SK-N-MC (cell line): ENCODE measurements at regions not wholly inside any gene's neighbourhood (a gene's known extent, or its start where the extent isn't known, plus 50 kb on each side); places are given as distances from the start of the nearest gene placed in this dataset.

ENCODE experiments used
- EZH2 ChIP-seq: fragments of 200-600 bp; sonication (generic); IDR thresholded peaks from one replicate; pipeline ENCODE4 v1.6.1; 2017; ENCODE audit warnings: antibody characterized with exemption
- FOXP2 ChIP-seq: optimal IDR thresholded peaks from 2 replicates; pipeline ENCODE3; 2011; ENCODE audit warnings: mild to moderate bottlenecking, moderate library complexity; ENCODE audit not compliant: insufficient read depth; ENCODE audit errors: extremely low read length, control extremely low read depth
- POLR2AphosphoS5 ChIP-seq: IDR thresholded peaks from 2 replicates; pipeline ENCODE4 v1.6.1; 2012; ENCODE audit warnings: mild to moderate bottlenecking, low read depth, low read length, borderline replicate concordance

DNA sequence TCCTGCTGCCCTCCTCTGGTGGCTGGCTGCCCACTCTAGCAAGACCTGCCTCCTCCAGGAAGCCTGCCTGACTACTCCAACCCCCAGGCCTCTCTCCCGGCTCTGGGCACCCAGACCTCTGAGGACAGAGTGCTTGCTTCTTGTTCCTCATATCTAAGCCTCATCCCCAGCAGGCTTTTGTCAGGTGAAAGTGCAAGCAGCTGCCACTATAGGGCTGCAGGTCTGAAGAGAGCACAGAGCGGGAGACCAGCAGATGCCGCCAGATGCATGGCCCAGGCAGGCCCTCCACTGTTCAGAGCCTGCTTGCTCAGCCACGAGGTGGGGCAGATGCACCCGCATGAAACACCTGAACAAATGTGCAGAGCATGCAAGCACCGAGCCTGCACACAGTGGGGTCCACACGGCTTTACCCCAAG lies 73.0 kb downstream of the SERPINA3 start:
- TF ChIP-seq POLR2AphosphoS5 (no peak), EZH2 (no peak), FOXP2 (no peak)
